ENCODE measurements at regions not wholly inside any gene's neighbourhood (a gene's known extent, or its start where the extent isn't known, plus 50 kb on each side); places are given as distances from the start of the nearest gene placed in this dataset.

DNA sequence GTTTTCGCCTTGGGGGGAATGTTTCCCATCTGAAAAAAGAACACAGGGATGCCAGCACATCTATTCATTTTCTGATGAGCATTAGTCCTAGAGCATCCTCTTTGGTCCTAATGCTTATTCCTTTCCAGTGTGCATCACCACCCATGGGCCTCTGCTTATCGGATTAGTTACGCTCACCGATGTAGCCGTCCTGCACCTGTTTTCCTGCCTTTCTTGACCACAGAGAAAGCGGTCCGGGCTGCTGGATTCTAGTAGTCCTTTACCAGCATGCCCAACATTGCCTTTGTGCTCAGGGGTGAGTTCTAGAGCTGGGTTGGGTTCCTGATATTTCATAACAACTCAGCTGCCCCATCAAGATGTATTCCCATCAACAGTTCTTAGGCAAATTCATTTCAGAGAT lies 2084.5 kb upstream of the C9orf72 start:
- TF ChIP-seq, protein P1, sequence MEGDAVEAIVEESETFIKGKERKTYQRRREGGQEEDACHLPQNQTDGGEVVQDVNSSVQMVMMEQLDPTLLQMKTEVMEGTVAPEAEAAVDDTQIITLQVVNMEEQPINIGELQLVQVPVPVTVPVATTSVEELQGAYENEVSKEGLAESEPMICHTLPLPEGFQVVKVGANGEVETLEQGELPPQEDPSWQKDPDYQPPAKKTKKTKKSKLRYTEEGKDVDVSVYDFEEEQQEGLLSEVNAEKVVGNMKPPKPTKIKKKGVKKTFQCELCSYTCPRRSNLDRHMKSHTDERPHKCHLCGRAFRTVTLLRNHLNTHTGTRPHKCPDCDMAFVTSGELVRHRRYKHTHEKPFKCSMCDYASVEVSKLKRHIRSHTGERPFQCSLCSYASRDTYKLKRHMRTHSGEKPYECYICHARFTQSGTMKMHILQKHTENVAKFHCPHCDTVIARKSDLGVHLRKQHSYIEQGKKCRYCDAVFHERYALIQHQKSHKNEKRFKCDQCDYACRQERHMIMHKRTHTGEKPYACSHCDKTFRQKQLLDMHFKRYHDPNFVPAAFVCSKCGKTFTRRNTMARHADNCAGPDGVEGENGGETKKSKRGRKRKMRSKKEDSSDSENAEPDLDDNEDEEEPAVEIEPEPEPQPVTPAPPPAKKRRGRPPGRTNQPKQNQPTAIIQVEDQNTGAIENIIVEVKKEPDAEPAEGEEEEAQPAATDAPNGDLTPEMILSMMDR (IDR thresholded peaks at IDR 0.05; ENCODE audit: low read length), result no peak
- TF ChIP-seq EZH2 (IDR thresholded peaks at IDR 0.05; ENCODE audit: borderline replicate concordance, low read length), result no peak
